WTC11 (cell line): ENCODE measurements at regions not wholly inside any gene's neighbourhood (a gene's known extent, or its start where the extent isn't known, plus 50 kb on each side); places are given as distances from the start of the nearest gene placed in this dataset.

Experiments used
- ATF2 ChIP-seq: sonication (generic); formaldehyde crosslinking; IDR thresholded peaks from 2 replicates; pipeline ENCODE4 v1.8.1; 2022; ENCODE audit warnings: low read depth, missing genetic modification reagents, borderline replicate concordance
- CREB1 ChIP-seq: sonication (generic); formaldehyde crosslinking; IDR thresholded peaks from 2 replicates; pipeline ENCODE4 v1.8.0; 2023; ENCODE audit warnings: mild to moderate bottlenecking, missing genetic modification reagents
- CTCF ChIP-seq: fragments of 200-600 bp; IDR thresholded peaks from 2 replicates; pipeline ENCODE4 v1.8.0; 2022; ENCODE audit warnings: antibody characterized with exemption
- ELF4 ChIP-seq: sonication (generic); formaldehyde crosslinking; IDR thresholded peaks from 2 replicates; pipeline ENCODE4 v1.8.1; 2022; ENCODE audit warnings: low read depth, mild to moderate bottlenecking, moderate library complexity, missing genetic modification reagents
- ESRRA ChIP-seq: sonication (generic); formaldehyde crosslinking; IDR thresholded peaks from 2 replicates; pipeline ENCODE4 v1.8.1; 2022; ENCODE audit warnings: mild to moderate bottlenecking, missing genetic modification reagents, borderline replicate concordance
- FOXJ3 ChIP-seq: sonication (generic); formaldehyde crosslinking; IDR thresholded peaks from 2 replicates; pipeline ENCODE4 v1.9.0; 2021; ENCODE audit warnings: missing genetic modification reagents, mild to moderate bottlenecking, borderline replicate concordance
- IRF2 ChIP-seq: sonication (generic); formaldehyde crosslinking; IDR thresholded peaks from 2 replicates; pipeline ENCODE4 v1.8.0; 2022; ENCODE audit warnings: low read depth, missing genetic modification reagents, borderline replicate concordance
- TCF7 ChIP-seq: sonication (generic); formaldehyde crosslinking; IDR thresholded peaks from 2 replicates; pipeline ENCODE4 v1.8.0; 2022; ENCODE audit warnings: mild to moderate bottlenecking, low read depth, missing genetic modification reagents, moderate library complexity
- TEAD4 ChIP-seq: sonication (generic); formaldehyde crosslinking; IDR thresholded peaks from 2 replicates; pipeline ENCODE4 v1.8.0; 2022; ENCODE audit warnings: mild to moderate bottlenecking, missing genetic modification reagents
- USF2 ChIP-seq: sonication (generic); formaldehyde crosslinking; IDR thresholded peaks from 2 replicates; pipeline ENCODE4 v1.8.1; 2023; ENCODE audit warnings: mild to moderate bottlenecking, missing genetic modification reagents, moderate library complexity
- ZBTB21 ChIP-seq: sonication (generic); formaldehyde crosslinking; IDR thresholded peaks from 2 replicates; pipeline ENCODE4 v1.8.1; 2023; ENCODE audit warnings: mild to moderate bottlenecking, missing genetic modification reagents, borderline replicate concordance
- ZNF121 ChIP-seq: sonication (generic); formaldehyde crosslinking; IDR thresholded peaks from 2 replicates; pipeline ENCODE4 v1.8.0; 2023; ENCODE audit warnings: missing genetic modification reagents

- no peak for TF ChIP-seq CREB1 (CRISPR knock-in tag)
- TF ChIP-seq ATF2 (CRISPR knock-in tag): no peak
- no peak for TF ChIP-seq FOXJ3
- TF ChIP-seq CTCF: no peak
- TF ChIP-seq TEAD4 (CRISPR knock-in tag): no peak
- TF ChIP-seq IRF2 (CRISPR knock-in tag): no peak
- no peak for TF ChIP-seq TCF7 (CRISPR knock-in tag)
- no peak for TF ChIP-seq ZBTB21 (CRISPR knock-in tag)
- TF ChIP-seq ZNF121: no peak
- TF ChIP-seq ESRRA: no peak
- no peak for TF ChIP-seq USF2 (CRISPR knock-in tag)
- TF ChIP-seq ELF4 (CRISPR knock-in tag): no peak
Observed at GRCh38 chr4:107439401-107439800, 280.6 kb downstream of the PAPSS1 start.
